Mucosa of descending colon (tissue), 3 donors: ENCODE measurements at regions not wholly inside any gene's neighbourhood (a gene's known extent, or its start where the extent isn't known, plus 50 kb on each side); places are given as distances from the start of the nearest gene placed in this dataset.

Experiments used
- ATAC-seq: fragments of 200-7000 bp; cut with Tn5 transposase; one replicate; pipeline ENCODE4 v1.9.1; 2020; ENCODE audit warnings: mild to moderate bottlenecking, moderate library complexity
- DNase-seq, 3 donors: peaks; one replicate each; pipeline ENCODE4 v3.0.0-alpha.2; 2020
- H3K36me3 ChIP-seq: fragments of 200-600 bp; one replicate; pipeline ENCODE4 v1.8.0; 2021; ENCODE audit warnings: low read depth, mild to moderate bottlenecking
- H3K4me1 ChIP-seq: fragments of 200-600 bp; one replicate; pipeline ENCODE4 v1.8.0; 2021; ENCODE audit warnings: low read depth, mild to moderate bottlenecking
- H3K4me3 ChIP-seq: fragments of 200-600 bp; one replicate; pipeline ENCODE4 v1.8.0; 2021; ENCODE audit warnings: mild to moderate bottlenecking
- H3K9me3 ChIP-seq: fragments of 200-600 bp; one replicate; pipeline ENCODE4 v1.8.0; 2021; ENCODE audit warnings: mild to moderate bottlenecking
- CTCF ChIP-seq: fragments of 200-600 bp; IDR thresholded peaks from one replicate; pipeline ENCODE4 v1.8.0; 2022; ENCODE audit warnings: antibody characterized with exemption, mild to moderate bottlenecking
- intact Hi-C, 2 donors: fragments of 100-400 bp; cut with DNase I in 1 of 2; cut with micrococcal nuclease in 1 of 2; formaldehyde crosslinking; loops; one replicate each; pipeline versions ENCODE4 v1.11.0 to v1.11.1; 2022; cut with DNase I, micrococcal nuclease
- donor health status: DM: no; HTN: no; CAD: no; lungs with moderate emphysema.
- donor health status: DM: no; HTN: no; CAD: no.
- donor health status: DM: no; HTN: yes; CAD: no.

DNA sequence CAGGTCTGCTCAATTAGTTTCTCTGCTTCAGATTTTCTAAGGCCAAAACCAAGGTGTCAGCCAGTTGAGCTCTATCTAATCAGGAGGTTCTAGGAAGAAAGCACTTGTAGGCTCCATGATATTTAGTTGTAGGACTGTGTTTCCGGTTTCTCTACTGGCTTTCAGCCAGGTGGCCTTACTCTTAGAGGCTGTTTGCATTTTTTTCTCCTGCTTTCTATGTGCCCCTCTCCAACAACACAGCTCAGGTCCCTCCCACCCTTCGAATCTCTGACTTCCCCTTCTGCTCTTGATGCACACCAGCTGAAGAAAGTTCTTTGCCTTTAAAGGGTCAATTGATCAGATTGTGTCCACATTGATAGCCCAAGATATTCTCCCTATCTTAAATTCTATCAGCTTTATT lies 245.2 kb downstream of the RAB28 start:
- intact Hi-C loops, result no loop called here
- no peak for ATAC-seq
- Histone ChIP-seq H3K4me1 (no peaks in the 10 kb centered on the region), H3K36me3 (no peaks in the 10 kb centered on the region), H3K9me3 (no peaks in the 10 kb centered on the region), H3K4me3 (no peak overlapping the region)
- DNase-seq, result no peak
- TF ChIP-seq CTCF, result no peak

DNA sequence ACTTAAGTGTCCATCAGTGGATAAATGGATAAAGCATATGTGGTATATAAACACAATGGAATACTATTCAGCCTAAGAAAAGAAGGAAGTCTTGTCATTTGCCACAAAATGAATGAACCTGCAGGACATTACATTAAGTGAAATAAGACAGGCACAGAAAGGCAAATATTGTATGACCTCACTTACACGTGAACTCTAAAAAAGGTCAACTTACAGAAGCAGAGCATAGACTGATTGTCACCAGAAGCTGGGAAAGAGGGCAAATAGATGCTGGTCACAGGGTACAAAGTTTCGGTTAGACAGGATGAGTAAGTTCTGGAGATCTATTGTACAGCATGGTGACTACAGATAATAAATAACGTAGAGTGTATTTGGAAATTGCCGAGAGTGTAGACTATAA lies 247.7 kb downstream of the RAB28 start:
- no peak for DNase-seq
- no peak for ATAC-seq
- intact Hi-C loops, result no loop called here

GRCh38 chr4:13233755-13234154 lies 250.4 kb downstream of the RAB28 start:
- H3K36me3 ChIP-seq, result no peaks in the 10 kb centered on the region
- TF ChIP-seq CTCF, result no peak
- intact Hi-C loops, result no loop called here
- ATAC-seq (no peak), DNase-seq (no peak)
- peaks cover 4% of the 10 kb centered on the region for H3K9me3 ChIP-seq
- H3K4me3 ChIP-seq, result no peak overlapping the region
- H3K4me1 ChIP-seq, result no peaks in the 10 kb centered on the region

More for the DNA sequence above, 247.7 kb downstream of the RAB28 start:
- no peaks in the 10 kb centered on the region for H3K36me3 ChIP-seq
- no peak for TF ChIP-seq CTCF
- H3K4me1 ChIP-seq, result no peaks in the 10 kb centered on the region
- no peaks in the 10 kb centered on the region for H3K9me3 ChIP-seq
- H3K4me3 ChIP-seq, result no peak overlapping the region

DNA sequence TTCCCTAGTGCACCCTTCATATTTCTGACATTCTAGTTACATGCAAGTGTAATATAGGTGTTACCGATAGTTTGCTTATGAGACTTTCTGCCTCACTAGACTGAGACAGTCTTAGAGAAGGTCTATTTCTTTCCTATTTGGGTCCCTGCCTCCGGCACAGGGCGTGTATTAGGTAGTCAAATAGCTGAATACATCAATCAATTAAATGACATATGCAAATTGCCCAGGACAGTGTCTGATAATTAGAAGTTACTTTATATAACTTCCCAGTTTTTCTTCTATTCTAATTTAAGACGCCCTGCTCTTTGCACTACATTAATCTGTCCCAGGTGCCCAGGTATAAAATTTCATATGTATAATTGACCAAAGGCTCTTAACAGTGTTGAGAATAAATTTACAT lies 264.2 kb downstream of the RAB28 start:
- no peak for DNase-seq
- TF ChIP-seq CTCF, result no peak
- H3K9me3 ChIP-seq, result no peaks in the 10 kb centered on the region
- no peak for ATAC-seq
- intact Hi-C loops, result no loop called here
- H3K4me3 ChIP-seq, result no peak overlapping the region
- H3K36me3 ChIP-seq, result no peaks in the 10 kb centered on the region
- no peaks in the 10 kb centered on the region for H3K4me1 ChIP-seq

DNA sequence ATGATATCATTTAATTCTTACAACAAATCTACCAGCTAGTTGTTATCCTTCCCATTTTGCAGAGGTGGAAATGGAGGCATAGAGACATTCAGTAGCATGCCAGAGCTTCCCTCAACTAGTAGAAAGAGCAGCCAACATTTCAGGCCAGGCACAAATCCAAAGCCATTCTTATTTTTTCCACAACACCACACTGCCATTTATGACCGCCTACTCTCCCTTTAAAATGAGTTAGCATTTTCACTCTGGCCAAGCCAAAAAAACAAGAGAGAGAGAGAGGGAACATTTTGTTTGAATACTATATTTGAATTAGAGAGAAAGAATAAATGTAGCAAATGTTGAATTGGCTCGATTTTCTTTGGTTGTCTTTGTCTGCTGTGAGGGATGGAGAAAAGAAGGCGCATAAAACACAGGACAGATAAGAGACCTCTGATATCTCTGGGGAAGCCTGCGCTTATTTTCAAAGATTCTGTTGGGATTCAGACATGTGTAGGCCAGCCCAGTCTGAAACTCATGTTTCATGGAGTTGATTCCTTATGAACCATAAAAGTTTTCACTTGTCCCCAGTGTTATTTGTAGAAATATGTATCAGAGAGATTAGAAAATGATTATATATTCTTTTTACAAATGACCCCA lies 265.7 kb downstream of the RAB28 start:
- no peak for TF ChIP-seq CTCF
- Histone ChIP-seq H3K36me3 (no peaks in the 10 kb centered on the region), H3K4me3 (no peak overlapping the region), H3K4me1 (no peaks in the 10 kb centered on the region), H3K9me3 (no peaks in the 10 kb centered on the region)
- DNase-seq, result no peak
- no peak for ATAC-seq
- intact Hi-C loops, result no loop called here

DNA sequence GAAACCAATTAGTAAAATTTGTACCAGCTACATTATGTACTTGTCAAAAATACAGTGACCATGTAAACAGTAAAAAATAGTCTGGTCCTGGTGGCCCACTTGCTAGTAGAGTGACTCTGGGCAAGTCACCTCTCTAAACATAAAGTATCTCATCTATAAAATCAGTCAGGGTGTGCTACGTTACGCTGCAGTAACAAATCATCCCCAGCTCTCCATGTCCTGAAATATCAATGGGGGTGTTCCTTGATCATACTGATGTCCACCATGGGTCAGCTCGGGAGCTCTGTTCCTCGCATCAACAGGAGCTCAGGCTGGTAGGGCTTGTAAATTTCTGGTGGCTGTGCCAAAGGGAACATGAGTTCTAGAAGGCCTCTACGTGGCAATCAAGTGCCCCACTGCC lies 268.6 kb downstream of the RAB28 start:
- Histone ChIP-seq H3K4me1 (no peaks in the 10 kb centered on the region), H3K4me3 (no peak overlapping the region), H3K9me3 (no peaks in the 10 kb centered on the region), H3K36me3 (no peaks in the 10 kb centered on the region)
- ATAC-seq (no peak), DNase-seq (no peak)
- intact Hi-C loops, result no loop called here
- no peak for TF ChIP-seq CTCF
